SKM-1 (cell line): ENCODE measurements at regions not wholly inside any gene's neighbourhood (a gene's known extent, or its start where the extent isn't known, plus 50 kb on each side); places are given as distances from the start of the nearest gene placed in this dataset.

Experiments used
- DNase-seq: peaks from one replicate; lab custom pipeline; 2025; ENCODE audit not compliant: unreplicated experiment; lab: John Stamatoyannopoulos, UW

DNA sequence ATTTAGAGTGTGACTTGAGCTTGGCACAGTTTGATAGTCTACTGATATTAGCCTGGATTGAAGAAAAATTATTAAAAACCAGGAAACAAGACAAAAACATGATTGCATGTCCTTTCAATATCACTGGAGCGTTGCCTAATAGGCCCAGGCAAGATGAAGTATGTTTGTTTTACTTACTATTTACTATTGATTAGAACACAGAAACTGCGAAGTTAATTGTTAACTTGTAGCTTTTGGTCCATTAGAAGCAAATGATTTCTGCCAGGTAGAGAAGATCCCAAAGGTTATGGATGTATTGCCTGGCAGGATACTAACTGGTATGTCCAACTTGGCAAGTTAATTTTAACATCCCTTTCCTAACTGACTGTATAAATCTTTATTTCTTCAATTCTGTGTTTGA, 268.9 kb downstream of the ETNK1 start:
- DNase-seq: no peak

DNA sequence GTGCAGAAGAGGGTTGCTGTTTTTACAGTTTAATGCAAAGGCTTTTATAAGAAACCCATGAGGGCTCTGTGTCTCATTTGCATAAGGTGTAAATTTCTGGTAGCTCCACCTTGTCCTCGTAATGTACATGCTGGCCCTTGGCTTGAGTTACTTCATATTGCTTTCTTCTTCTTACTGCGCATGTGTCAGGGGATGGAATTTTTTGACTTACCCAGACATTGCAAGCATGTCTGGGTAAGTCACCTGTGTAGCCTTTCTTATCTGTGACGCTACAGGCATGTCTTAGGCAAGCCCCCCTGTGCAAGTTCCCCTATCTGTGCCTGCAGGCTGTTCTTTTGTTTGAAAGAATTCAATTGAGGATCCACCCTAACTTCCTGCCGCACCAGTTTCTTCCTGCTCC, 274.2 kb downstream of the ETNK1 start:
- DNase-seq: no peak

DNA sequence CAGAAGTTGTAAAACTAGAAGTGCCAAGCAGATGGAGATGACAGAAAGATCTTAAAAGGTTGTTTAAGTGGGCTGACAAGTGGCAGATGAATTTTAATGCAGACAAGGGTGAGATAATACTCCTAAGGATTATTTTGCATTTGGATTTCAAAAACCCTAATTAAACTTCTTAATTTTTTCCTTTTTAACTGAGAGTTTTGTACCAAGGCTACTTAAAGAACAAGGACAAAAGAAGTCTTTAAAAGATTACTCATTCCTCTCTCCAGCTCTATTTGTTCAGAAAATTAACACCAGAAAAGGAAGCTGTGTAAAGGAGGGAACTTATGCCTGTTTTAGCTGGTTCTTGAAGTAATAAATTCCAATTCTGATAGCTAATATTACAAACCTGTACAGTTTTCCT, 275.4 kb downstream of the ETNK1 start:
- DNase-seq: no peak

DNA sequence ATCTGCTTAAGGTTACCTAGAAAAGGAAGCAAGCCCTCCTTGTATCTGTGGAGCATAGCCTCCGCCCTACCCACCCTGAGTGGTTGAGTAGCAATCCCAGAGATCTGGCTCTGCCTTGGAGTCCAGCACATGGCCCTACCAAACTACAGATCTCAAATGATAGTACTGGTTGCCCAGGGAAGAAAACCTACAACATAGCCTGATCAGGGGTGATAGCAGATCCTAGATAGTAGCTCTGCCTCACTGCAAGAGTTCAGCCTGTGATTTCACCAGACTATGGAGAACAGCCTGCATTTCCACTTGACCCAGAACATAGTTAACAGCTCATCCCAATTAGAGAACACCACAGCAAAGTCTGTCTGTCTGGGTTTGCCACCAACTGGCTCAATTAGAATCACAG, 279.5 kb downstream of the ETNK1 start:
- no peak for DNase-seq

DNA sequence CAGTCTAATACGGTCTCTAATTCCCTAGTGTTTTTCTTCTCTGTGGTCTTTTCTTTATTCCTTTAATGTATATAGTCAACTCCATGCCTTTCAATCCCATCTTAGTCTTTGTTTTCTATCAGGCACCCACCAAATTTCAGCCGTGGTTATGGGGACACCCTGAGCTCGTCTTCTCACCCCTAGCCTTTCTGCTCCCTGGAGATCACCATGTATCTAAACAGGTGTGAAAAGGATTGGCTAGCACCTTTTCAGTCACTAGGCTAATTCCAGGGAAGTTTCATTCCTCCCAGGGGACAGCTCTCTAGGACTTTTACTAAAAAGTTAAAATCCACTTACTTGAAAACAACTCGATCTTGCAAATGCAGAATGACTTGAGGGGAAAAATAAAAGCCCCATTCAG, 291.3 kb downstream of the ETNK1 start:
- no peak for DNase-seq

DNA sequence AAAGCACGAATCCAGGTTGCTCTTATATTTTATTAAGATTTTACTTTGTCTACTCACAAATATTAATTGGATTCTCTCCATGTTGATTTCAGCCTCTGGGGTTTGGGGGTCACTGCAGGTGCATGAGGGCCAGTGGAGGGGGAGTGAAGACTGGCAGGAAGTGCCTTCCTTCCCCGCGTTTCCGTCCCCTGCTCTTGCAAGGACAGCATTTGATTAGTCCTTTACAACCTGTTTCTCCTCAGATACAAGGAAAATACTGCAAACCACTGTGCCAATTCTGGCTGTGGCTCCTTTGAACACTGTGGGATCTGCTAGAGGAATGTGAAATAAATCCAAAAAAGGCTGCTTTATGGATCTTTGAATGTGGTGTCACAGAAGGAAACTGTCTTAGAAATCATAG, 291.8 kb downstream of the ETNK1 start:
- no peak for DNase-seq

DNA sequence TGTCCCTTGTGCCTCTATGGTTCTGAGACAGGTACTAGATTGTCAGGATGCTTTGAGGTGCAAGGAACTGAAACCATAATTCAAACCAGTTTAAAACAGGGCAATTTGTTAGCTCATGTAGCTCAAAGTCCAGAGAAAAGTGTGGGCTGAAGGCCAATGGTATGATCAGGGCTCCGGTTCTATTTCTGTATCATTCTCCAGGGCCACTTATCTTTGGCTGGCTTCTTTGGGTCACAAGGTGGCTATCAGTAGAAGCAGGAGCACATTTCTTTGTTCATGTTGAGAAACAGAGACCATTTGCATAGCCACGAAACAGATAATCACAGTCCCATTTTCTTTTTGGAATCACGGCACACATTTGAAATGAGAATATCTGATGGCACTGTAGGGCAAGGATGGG, 294.9 kb downstream of the ETNK1 start:
- no peak for DNase-seq

DNA sequence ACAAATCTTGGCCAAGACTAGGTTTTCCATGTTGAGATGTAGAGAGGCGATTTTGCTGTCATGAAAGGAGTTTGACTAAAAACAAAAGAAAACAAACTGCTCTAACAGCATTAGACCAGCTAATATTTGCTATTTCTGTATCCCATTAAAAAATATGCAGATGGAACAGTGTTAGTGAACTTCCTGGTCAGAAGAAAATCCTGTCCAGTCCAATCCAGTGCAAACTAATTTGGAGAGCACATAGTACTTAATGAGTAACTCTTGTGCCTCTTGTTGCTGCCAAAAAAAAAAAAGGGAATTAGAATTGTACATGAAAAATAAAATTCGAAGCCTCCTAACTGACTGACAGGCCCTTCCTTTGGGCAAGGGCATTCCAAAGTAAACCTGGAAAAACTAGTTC, 298.8 kb downstream of the ETNK1 start:
- no peak for DNase-seq

DNA sequence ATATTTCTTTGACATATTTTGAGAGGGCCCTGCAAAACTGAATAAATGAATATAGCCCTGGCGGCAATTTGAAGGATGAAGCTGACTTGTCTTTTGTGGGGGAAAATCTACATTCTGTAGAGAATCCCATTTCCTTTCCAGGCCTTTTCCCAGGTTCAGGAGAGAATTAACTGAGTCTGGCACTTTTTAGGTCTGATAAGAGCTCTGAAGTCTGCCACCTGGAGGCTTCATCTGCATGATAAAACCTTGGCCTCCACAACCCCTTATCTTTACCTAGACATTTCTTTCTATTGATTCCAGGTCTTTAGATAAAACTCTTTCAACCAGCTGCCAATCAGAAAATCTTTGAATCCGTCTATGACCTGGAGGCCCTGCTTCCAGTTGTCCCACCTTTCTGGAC, 299.4 kb downstream of the ETNK1 start:
- DNase-seq: no peak

DNA sequence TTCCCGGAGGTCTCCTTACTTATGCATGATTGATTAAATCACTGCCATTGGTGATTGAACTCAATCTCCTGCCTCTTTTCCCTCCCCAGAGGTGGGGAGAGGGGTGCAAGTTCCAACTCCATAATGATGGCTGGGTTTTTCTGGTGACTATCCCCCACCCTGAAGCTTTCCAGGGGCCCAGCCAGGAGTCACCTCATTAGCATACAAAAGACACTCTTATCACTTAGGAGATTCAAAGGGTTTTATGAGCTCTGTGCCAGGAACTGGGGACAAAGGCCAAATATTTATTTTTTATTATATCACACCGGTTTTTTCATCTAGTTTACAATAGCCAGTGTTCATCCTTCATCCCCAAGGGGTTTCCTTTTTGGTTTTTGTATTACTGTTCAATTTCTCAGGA, 300.7 kb downstream of the ETNK1 start:
- DNase-seq: no peak

DNA sequence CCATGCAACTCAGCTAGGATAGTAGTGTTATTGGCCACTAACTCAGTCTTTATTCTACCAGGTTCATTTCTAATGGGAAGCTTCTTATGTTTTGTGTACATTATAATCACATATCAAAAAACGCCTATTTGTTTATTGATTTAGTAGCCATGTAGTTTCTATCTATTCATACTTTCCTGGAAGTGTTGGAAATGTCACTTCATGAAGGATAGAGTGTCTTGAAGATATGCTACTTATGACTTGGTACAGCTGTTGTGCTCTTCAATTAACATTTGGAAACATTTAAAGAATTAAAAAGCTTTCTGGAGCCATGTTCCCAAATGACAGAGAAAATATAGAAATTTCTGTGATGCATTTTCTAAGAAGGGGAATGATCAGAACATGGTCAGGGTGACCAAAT, 307.5 kb downstream of the ETNK1 start:
- DNase-seq: no peak

DNA sequence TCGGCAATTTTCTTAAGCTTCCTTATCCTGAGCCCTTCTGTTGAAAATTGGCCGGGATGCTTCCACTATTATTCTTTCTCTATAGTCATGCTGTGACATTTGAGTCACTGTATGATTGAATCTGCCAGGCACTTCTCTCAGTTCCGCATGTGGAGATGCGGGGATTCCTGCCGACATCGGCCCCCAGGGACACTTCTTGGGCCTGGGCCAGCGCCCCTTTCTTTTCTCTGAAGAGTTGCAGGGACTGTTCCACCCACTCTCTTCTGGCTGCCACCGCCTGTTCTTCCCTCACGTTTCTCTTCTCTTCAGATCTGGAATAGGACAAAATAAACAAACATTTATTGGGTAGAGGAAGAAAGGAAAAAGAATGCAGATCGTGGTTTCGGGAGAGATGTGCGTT, 310.1 kb downstream of the ETNK1 start:
- no peak for DNase-seq

DNA sequence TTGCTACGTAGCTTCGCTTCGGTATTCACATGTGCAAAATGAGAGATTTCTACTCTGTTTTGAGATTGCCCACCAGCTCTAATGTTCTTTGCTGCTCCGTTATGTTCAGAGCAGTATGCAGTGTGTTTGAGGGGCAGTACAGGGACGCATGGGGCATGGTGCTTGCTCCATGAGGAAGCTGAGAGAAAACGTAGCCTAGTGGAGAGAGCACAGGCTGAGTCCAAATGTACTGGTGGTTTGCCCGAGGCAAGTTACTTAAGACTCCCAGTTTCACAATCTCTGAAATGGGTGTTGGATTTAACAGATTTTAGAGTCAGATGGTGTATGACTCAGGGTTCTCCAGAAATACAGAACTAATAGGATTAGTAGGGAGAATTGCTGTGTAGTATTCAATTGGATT, 310.5 kb downstream of the ETNK1 start:
- no peak for DNase-seq

DNA sequence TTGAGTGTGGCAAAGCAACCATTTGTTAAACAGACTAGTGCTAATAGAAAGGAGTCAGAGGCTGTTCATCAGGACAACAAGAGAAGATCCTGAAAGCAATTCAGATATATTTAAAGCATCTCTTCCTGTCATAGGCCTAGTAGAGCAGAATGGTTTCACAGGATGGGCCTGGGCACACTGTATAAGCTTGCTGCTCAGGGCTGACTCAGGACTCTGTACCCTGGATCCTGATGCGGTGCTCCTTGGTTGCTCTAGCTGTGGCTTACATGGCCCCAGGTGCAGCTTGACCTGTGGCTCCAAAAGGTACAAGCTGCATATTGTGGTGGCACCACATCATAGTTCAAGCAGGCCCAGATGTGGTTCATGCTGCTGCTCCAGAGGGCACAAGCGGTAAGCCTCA, 313.4 kb downstream of the ETNK1 start:
- DNase-seq: no peak

DNA sequence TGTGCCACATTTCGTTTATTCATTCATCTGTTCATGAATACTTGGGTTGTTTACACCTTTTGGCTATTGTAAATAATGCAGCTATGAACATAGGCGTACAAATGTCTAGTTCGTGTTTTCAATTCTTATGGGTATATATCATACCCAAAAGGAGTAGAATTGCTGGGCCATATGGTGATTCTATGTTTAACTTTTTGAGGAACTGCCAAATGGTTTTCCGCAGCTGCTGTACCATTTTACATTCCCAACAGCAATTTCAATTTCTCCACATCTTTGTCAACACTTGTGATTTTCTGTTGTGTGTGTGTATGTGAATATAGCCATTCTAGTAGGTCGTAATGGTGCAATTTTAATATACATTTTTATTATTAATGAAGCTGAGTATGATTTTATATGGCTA, 326.2 kb downstream of the ETNK1 start:
- DNase-seq: no peak

DNA sequence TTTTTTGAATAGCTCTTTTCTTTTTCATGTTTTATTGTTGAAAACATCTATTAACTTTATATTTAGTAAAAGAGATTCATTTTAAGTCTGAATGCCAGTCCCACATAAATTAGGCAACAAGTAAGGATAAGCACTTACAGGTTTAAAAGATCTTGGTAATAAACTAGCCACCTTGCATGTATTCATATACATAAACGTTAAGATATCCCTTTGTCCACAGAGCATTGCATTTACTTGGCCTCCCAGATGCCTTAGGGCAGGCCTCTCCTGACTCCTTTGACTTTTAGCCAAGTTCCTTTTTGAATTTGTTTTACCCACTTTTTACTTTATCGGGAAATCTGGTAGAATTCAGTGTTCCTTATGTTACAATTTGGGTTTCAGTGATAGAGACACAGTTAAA, 331.7 kb downstream of the ETNK1 start:
- DNase-seq: no peak

DNA sequence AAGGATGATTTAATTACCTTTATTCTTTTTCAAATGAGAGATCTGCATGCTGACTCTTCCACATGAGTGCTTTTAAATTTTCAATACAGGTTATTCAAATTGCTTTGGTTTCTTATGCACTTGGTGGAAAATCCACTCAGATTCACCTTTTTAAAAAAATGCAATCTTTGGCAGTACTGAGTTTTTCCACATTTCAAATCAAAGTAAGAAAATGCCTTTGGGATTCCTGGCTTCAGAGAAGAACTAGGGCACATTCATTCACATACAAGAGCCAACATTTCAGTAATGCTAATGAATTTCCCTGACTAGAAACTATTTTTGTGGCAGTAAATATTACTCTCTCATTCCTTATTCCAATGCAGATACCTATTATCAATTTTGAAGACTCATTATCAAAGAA, 342.2 kb downstream of the ETNK1 start:
- no peak for DNase-seq

DNA sequence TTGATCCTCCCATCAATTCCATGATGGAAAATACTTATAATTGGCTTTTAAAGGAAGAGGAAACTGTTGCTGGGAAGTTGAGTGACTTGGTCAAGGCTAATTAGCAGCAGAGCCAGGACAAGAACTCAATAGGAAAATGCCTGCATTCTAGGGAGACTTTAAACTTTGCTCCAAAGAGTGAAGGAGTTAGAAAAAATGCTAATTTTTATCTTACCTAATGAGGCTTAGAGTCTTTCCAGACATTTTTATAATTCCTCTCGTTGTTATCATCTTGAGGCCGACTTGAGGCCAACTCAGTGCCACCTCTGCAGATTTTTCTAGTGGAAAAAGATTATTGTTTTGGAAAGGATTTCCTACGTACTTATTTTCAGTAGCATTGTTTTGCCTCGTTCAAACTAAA, 344.6 kb downstream of the ETNK1 start:
- DNase-seq: no peak

DNA sequence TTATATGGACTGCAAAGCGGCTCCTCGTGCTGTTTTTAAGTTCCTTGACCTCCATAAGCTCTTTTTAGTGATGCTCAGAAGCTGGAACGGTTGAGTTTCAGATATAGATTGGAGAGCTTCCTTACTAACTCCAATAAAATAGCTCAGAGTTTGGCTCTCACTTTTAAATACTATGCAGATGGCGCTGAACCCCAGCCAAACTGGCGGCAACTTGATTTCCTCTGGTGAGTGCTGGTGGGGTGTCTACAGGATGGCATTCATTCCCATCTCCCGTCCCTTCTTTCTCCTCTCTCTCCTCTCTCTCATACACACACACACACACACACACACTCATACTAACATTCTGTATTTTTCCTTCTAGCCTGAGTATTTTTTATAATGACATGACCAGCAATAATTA, 346.3 kb downstream of the ETNK1 start:
- no peak for DNase-seq

DNA sequence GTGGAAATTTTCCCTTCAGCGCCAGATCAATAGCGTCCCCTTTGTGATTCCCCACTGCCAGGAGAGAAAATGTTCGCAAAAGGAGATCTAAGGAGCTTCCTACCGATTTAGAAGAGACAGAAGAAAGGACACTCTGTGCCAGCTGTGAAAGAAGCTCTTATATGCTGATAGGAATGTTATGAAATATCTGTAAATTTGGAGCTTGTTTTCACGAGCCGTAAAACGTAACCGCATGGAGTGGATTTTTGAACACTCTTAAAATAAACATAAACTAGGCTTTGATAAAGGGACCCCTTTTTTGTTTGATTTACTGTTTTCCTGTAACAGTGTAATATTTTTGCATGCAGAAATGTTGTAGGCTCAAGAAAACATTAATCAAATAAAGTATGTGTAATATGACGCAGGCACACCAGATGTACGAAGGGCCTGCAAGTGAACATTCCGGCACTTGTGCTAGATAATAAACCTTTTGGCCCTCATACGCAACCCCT, 346.8 kb downstream of the ETNK1 start:
- DNase-seq: no peak

DNA sequence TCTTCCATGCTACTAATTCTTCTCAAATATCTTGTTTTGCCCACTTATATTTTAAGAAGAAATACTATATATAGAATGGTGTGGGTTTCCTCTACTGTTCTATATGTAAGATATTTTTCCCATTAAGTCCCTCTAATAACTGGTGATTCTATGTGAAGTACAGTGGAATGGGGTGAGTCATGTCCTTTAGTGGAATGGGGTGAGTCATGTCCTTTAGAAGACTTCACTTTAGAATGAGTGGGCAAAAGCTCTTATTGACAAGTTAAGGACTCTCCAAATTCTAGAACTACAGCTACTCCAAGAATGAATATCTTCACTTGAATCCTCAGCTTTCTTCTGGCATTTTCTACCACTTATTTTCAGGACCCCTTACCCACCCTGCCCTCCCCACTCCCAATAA, 349.9 kb downstream of the ETNK1 start:
- no peak for DNase-seq

DNA sequence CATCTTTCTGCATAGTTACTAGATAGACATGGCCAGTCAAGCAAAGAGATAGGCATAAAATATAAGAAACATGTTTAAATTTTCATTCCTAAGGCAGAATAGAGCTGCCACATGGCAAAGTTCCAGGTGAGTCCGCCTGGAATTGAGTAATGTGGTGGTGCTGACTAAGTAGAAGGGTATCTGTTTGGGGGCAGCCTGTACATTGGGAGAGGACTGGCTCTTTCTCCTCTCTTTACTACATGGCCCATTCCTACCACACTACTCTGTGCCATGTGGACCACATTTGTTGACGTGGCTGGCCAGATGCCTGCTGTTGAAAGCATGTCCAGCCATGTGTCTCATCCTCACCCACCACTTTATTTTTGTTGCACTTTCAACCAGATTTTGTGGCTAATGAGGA, 354.0 kb downstream of the ETNK1 start:
- DNase-seq: no peak

DNA sequence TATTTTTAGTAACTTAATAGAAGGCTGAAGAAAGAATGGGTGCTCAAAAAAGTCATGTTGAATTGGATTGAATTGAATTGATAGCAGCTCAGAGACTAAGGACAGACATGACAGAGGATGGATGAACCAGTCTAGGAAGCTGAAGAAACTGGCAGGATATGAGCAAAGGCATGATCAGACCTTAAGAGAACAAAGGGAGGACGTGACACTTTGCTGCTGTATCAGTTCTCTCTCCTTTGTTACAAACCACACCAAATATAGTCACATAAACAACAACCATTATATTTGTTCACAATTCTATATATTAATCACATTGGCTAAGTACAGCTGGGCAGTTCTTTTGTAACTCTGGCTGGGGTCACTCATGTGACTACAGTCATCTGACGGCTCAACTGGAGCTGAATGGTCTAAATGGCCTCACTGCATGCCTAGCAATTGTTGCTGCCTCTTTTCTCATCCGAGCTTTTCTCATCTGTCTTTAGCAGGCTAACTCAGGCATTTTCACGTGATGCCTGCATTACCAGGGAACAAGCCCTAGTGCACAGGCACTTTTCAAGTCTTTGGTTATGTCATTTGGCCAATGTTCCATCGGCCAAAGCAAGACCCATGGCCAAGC, 355.0 kb downstream of the ETNK1 start:
- DNase-seq: no peak

DNA sequence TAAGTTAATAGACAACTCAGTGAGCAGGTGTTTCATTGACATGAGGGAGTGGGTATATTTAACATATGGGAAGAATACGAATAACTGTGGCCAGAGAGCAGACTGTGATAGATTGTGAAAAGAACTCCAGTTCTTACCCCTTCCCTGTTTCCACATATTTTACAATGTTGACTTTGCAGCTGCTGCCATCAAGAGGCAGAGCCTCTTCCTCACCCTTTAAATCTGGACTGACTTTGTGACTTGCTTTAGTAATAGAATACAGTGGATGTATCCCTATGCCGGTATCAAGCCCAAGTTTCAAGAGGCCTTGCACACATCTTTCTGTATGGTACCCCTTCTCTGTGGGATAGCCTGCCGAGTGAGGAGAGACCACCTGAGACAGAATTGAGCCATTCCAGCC, 356.7 kb downstream of the ETNK1 start:
- no peak for DNase-seq
